Stimulated activated memory B cell treated with anti-CD40 and anti-IgM and Interleukin-4, amounts not matched to agents 10 μg/mL and 1 μg/mL and 100 μg/mL, for 72 hours (primary cell): ENCODE measurements at regions not wholly inside any gene's neighbourhood (a gene's known extent, or its start where the extent isn't known, plus 50 kb on each side); places are given as distances from the start of the nearest gene placed in this dataset.

Experiments
- ATAC-seq: fragments of 150-1000 bp; cut with Tn5 transposase; 2 replicates; pipeline ENCODE4 v1.10.0; 2021
- H3K27ac Mint-ChIP-seq: one replicate; pipeline ENCODE4 v1.8.0; 2022; ENCODE audit warnings: mild to moderate bottlenecking, mixed read lengths
- H3K27me3 Mint-ChIP-seq: one replicate; pipeline ENCODE4 v1.8.0; 2022; ENCODE audit warnings: mixed read lengths
- H3K36me3 Mint-ChIP-seq: one replicate; pipeline ENCODE4 v1.8.0; 2022; ENCODE audit warnings: mixed read lengths
- H3K4me1 Mint-ChIP-seq: one replicate; pipeline ENCODE4 v1.8.0; 2022; ENCODE audit warnings: mixed read lengths
- H3K4me3 Mint-ChIP-seq: one replicate; pipeline ENCODE4 v1.8.0; 2022; ENCODE audit warnings: mild to moderate bottlenecking, moderate library complexity, mixed read lengths
- H3K9me3 Mint-ChIP-seq: one replicate; pipeline ENCODE4 v1.8.0; 2022; ENCODE audit warnings: mixed read lengths

DNA sequence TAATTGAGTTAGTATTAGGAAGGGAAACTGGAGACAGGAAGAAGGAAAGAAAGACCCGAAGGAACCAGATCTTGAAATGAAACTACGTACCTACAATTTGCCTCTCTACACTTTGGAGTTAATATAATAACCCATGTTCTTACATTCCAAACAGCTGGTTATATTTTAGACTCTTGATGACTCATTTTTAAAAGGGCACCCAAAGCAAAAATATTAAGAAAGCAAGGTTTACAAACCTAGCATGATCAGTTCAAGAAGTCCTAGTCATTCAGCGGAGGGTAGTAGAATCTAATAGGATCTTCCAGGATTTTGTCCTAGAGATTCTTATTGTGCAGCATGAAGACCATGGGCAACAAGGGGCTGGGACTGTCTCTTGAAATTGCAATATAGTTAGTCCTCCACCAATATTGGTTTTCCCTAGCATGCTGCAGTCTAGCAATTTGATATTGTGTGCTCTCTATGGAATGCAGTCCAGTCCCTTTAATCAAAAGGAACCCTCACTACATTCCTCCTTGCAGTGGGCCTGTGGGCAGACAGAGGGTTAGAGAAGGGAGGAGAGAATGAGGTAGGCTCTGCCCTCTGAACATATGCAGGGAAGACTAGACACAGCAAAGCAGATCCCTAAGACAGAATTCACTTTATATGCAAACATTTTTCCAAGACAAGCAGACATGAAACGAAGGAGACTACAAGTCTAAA is 230.3 kb downstream of the INHBA start:
- Mint-ChIP-seq H3K27me3 (peaks cover 3% of the 10 kb centered on the region), H3K9me3 (no peaks in the 10 kb centered on the region), H3K4me3 (no peak overlapping the region), H3K27ac (no peak overlapping the region), H3K36me3 (no peaks in the 10 kb centered on the region), H3K4me1 (peaks cover 5% of the 10 kb centered on the region)
- ATAC-seq: no peak

DNA sequence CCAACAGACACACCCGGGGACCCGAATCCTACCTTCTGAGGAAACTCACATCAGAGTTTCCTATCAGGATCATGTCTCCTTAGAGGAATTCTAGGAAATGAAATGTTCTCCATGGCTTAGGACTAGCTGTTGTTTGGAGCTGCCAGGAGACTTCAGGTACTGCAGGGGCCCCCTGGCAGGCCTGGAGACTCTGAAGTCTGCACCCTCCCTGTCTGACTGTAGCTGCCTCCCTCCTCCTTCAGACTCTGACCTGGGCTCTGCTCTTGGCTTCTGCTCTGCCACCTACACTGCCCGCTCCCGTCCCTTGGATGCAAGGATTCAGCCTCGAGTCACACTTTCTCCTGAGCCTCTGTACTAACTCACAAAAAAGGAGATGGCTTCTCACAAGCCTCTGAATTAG is 232.8 kb downstream of the INHBA start:
- Mint-ChIP-seq H3K27me3 (peaks cover 9% of the 10 kb centered on the region), H3K36me3 (no peaks in the 10 kb centered on the region), H3K4me3 (no peak overlapping the region), H3K4me1 (peaks cover 8% of the 10 kb centered on the region), H3K9me3 (no peaks in the 10 kb centered on the region), H3K27ac (no peak overlapping the region)
- ATAC-seq: no peak

DNA sequence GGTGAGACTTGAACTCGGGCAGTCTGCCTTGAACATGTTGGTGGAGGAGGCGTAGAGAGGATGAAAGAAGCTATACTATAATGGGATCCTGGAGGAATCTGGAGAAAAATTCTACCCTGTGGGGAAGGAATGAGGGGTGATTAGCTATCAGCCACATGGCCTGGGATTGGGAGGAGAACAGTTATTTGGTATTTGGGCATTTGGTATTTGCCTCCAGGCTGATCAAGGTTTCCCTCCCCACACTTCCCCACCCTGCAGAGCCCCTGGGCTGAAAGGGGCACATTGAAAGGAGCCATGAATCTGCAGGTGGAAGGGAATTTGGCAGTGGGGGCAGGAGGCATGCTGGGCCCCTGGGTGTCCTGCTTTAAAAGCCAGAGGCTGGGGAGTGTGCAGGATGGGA is 235.3 kb downstream of the INHBA start:
- H3K9me3 Mint-ChIP-seq: no peaks in the 10 kb centered on the region
- H3K4me3 Mint-ChIP-seq: no peak overlapping the region
- H3K27me3 Mint-ChIP-seq: peaks cover 9% of the 10 kb centered on the region
- peaks cover 8% of the 10 kb centered on the region for H3K4me1 Mint-ChIP-seq
- no peaks in the 10 kb centered on the region for H3K36me3 Mint-ChIP-seq
- ATAC-seq: no peak
- no peak overlapping the region for H3K27ac Mint-ChIP-seq

DNA sequence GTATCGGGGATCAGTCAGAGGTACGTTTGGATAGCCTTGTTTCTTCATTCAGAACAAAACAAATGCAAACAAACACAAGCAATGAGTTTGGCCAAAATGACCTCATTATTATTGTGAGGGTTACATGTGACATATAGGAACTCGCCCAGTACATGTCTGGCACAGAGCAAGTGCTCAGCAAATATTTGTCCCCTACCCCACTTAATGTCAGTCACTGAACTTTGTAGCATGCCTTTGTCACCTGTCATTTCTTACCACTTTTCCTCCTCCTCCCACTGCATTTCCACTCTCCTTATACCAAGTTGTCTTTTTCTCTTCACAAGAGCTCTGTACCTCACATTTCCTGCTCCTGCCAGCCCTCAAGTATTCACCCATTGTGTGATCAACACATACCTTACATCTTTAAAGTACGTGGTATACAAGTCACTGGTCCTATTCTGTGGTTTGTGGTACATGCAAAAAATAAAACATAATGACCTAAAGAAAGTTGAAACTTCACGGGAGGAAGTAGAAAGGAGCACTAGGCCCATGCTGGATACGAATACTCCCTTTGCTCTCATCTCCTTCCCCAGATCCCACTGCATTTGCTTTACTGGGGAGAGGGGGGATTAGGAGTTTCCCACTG is 236.0 kb downstream of the INHBA start:
- no peaks in the 10 kb centered on the region for H3K9me3 Mint-ChIP-seq
- no peak overlapping the region for H3K27ac Mint-ChIP-seq
- H3K4me1 Mint-ChIP-seq: peaks cover 8% of the 10 kb centered on the region
- peaks cover 16% of the 10 kb centered on the region for H3K27me3 Mint-ChIP-seq
- no peaks in the 10 kb centered on the region for H3K36me3 Mint-ChIP-seq
- ATAC-seq: no peak
- H3K4me3 Mint-ChIP-seq: no peak overlapping the region

DNA sequence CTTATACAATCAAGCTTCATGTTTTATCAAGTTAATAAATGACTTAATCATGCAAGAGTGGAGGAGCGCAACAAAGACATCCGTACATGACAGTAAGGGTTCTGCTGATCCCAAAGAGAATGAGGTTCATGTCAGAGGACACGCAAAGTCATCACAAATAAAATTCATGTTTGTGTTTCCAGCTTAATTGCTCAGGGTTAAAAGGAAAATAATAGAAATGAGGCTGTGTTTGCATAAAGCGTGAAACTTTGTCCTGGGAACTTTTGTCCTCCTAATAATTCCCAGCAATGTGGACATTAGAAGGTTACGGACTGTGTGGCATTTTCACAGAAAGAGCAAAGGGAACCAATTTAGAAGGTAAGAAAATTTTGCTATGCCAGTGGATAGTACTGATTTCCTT is 237.3 kb downstream of the INHBA start:
- H3K4me3 Mint-ChIP-seq: no peak overlapping the region
- H3K4me1 Mint-ChIP-seq: peaks cover 8% of the 10 kb centered on the region
- no peak overlapping the region for H3K27ac Mint-ChIP-seq
- H3K9me3 Mint-ChIP-seq: no peaks in the 10 kb centered on the region
- no peaks in the 10 kb centered on the region for H3K36me3 Mint-ChIP-seq
- H3K27me3 Mint-ChIP-seq: peaks cover 29% of the 10 kb centered on the region
- ATAC-seq: no peak

DNA sequence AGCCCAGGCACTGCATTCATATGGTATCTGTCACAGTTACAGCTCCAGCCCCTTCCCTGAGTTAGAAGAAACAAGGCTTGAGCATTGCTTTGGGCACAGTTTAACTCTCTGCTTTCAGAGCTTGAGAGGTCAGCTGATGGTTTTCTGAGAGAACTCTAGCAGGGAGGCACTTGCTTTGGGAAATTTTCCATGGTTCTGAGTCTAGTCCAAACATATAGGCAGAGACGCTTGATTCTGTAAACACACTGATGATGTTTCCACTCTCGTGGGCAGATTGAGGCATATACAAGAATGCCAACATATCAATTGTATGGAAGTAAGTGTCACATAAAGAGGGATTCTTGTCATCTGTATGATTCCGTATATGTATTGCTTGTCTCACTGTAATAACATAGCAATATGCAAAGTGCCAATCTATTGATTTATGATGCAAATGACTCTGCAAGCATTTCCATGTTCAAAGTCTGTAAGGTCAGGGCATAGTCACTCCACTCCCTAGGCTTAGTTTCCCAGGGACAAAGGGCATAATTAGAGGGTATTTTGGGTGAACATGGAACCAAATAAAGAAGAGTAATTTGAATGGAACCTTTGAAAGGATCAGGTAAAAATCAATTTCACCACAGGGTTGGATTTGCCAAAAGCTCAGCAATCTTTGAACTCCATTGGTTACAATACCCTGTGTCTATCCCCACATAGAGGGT is 239.0 kb downstream of the INHBA start:
- H3K4me1 Mint-ChIP-seq: peaks cover 8% of the 10 kb centered on the region
- no peaks in the 10 kb centered on the region for H3K9me3 Mint-ChIP-seq
- peaks cover 31% of the 10 kb centered on the region for H3K27me3 Mint-ChIP-seq
- no peak for ATAC-seq
- no peak overlapping the region for H3K27ac Mint-ChIP-seq
- no peak overlapping the region for H3K4me3 Mint-ChIP-seq
- H3K36me3 Mint-ChIP-seq: no peaks in the 10 kb centered on the region

DNA sequence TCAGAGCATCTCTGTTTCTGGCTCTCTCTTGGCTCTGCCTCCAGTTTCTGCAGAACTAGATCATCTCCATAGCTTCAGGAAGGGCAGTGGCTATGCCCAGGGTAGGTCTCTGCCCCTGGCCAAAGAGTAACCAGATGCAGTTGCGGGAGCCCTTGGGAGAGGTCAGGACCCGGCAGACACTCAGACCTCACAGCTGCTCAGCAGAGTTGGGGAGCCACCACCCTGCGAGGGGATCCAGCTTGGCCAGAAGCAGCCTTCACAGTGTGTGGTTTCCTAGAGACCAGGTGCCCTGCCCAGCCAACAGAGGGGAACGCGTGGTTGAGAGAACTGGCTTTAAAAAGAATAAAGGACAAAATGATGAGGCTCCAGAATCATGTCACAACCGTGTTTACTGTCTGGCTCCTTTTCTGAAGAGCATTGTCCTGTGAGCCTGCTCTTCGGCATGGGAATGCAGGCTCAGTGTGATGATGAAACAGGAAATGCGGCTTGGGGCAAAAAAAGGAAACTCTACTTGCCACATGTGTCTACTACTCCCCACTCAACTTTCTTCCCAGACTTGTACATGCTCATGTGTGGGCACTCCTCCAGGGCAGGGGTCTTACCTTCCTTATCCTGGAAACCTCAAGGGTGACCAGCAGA is 243.1 kb downstream of the INHBA start:
- Mint-ChIP-seq H3K27me3 (peaks cover 22% of the 10 kb centered on the region), H3K4me3 (no peak overlapping the region), H3K9me3 (peaks cover 7% of the 10 kb centered on the region), H3K36me3 (peaks cover 5% of the 10 kb centered on the region), H3K4me1 (no peaks in the 10 kb centered on the region), H3K27ac (no peak overlapping the region)
- ATAC-seq: no peak

DNA sequence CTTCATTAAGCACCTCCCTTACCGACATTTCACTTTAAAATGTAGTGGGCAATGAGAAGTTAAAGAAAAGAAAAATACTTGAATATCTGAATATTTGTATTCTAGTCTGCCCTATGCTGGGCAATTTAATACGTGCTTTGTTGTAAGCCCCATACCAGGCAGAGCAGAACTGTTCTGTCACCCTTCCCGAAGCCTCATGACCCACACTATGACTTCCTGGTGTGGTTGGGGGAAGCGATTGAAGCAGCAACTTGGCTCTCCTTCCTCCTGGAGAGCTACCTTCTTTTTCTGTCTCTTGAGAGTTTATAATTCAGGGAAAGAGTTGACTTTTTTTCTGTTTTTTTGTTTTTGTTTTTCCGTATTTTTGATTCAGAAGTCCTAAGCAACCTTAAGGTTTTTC is 243.7 kb downstream of the INHBA start:
- Mint-ChIP-seq H3K27me3 (peaks cover 22% of the 10 kb centered on the region), H3K4me1 (no peaks in the 10 kb centered on the region), H3K9me3 (peaks cover 7% of the 10 kb centered on the region), H3K27ac (no peak overlapping the region), H3K36me3 (peaks cover 5% of the 10 kb centered on the region), H3K4me3 (no peak overlapping the region)
- no peak for ATAC-seq

DNA sequence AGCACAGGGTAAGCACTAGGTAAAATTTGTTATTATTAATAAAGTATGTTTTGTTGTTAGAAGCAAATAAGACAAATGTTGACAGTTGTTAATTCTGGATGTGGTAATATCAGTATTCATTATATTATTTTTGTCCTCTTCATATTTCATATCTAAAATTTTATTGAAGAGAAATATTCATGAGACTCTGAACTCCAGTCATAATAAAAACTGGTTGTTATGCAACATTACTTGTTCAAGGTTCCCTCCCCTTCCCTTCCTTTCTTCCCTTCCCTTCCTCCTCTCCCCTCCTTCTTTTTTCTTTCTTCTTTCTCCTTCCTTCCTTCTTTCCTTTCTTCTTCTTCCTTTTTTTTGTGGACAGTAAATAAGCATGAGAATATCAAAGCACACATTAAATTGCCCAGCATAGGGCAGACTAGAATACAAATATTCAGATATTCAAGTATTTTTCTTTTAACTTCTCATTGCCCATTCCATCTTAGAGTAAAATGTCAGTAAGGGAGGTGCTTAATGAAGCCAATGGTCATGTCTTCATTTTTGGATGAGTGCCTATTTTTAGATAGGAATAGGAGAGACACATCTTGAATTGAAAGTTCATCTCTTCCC is 245.0 kb downstream of the INHBA start:
- no peak overlapping the region for H3K27ac Mint-ChIP-seq
- no peaks in the 10 kb centered on the region for H3K4me1 Mint-ChIP-seq
- H3K36me3 Mint-ChIP-seq: peaks cover 5% of the 10 kb centered on the region
- ATAC-seq: no peak
- peaks cover 22% of the 10 kb centered on the region for H3K27me3 Mint-ChIP-seq
- H3K4me3 Mint-ChIP-seq: no peak overlapping the region
- H3K9me3 Mint-ChIP-seq: peaks cover 7% of the 10 kb centered on the region

DNA sequence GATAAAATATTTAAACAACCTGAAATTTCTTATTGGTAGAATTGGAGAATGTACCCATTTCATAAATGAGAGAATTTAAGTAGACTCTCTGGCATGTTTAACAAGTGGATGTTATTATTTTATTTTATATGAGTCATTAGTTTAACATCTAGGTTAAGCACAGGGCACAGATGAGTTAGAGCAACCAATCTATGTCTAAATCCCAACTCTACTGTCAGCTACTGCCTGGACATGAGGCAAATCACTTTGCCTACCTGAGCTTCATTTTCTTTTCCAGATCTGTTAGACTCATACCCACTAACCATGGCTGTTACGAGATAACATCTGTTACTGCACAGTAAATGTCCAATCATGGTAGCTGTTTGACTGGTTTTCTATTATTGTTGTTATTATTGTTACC is 251.1 kb downstream of the INHBA start:
- no peak for ATAC-seq
- Mint-ChIP-seq H3K27ac (no peak overlapping the region), H3K4me3 (no peak overlapping the region), H3K36me3 (no peaks in the 10 kb centered on the region), H3K27me3 (no peaks in the 10 kb centered on the region), H3K4me1 (no peaks in the 10 kb centered on the region), H3K9me3 (peaks cover 3% of the 10 kb centered on the region)

DNA sequence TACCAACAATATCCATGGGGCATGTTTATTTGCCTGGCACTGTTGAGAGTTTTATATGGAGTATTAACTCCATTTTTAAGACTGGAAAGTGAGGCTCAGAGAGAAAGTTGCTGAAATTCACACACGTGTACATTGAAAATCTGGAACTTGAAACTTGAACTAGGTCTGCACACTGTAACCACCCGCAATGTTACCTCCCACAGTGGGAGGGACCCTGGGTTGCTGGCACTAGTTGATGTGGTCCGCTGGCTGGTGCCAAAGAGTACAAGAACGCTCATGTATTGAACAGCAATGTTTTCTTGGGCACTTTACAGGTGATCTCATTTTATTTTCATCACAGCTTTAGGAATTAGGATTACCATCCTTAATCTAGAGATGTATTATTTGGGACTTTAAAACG is 253.2 kb downstream of the INHBA start:
- no peak overlapping the region for H3K27ac Mint-ChIP-seq
- no peaks in the 10 kb centered on the region for H3K27me3 Mint-ChIP-seq
- no peak for ATAC-seq
- no peaks in the 10 kb centered on the region for H3K36me3 Mint-ChIP-seq
- H3K4me1 Mint-ChIP-seq: no peaks in the 10 kb centered on the region
- H3K4me3 Mint-ChIP-seq: no peak overlapping the region
- H3K9me3 Mint-ChIP-seq: no peaks in the 10 kb centered on the region

DNA sequence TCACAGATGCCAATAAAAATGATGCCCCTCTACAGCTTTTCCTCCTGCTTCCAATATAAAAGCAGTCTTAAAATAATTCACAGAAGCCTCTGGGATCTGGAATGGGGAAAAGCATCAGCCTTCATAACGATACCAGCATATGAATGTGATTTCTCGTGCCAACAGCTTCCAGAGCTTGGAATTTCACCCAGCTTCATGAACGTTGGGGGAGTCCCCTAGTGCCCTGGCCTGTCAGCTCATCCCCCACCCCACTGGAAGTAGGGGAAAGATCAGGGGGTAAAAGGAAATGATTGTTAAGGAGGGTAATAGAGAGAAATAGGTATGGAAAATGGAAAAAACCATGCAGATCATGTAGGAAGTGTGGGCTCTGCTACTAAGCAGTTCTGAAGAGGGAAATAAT is 253.6 kb downstream of the INHBA start:
- Mint-ChIP-seq H3K4me3 (no peak overlapping the region), H3K36me3 (no peaks in the 10 kb centered on the region), H3K4me1 (no peaks in the 10 kb centered on the region), H3K9me3 (no peaks in the 10 kb centered on the region), H3K27ac (no peak overlapping the region), H3K27me3 (no peaks in the 10 kb centered on the region)
- no peak for ATAC-seq

DNA sequence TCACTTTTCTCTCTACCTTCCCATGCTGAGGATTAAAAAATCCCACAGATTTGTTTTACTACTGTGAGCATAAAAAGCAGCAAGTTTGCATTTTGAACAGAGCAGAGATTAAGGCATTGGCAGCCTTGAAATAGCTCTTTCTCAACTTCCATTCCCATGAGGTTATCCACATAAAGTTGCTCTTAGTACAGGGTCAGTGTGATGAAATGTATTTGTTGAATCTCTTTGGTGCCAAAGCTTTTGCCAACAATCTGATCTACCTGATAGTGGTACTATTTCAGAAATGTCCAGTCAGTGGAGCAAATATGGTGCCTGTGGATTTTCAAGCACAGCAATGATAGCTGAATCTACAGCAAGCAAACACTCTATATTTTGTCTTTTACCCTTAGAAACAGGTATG is 254.8 kb downstream of the INHBA start:
- Mint-ChIP-seq H3K9me3 (no peaks in the 10 kb centered on the region), H3K4me1 (no peaks in the 10 kb centered on the region), H3K36me3 (no peaks in the 10 kb centered on the region), H3K27ac (no peak overlapping the region), H3K4me3 (no peak overlapping the region), H3K27me3 (no peaks in the 10 kb centered on the region)
- ATAC-seq: no peak

DNA sequence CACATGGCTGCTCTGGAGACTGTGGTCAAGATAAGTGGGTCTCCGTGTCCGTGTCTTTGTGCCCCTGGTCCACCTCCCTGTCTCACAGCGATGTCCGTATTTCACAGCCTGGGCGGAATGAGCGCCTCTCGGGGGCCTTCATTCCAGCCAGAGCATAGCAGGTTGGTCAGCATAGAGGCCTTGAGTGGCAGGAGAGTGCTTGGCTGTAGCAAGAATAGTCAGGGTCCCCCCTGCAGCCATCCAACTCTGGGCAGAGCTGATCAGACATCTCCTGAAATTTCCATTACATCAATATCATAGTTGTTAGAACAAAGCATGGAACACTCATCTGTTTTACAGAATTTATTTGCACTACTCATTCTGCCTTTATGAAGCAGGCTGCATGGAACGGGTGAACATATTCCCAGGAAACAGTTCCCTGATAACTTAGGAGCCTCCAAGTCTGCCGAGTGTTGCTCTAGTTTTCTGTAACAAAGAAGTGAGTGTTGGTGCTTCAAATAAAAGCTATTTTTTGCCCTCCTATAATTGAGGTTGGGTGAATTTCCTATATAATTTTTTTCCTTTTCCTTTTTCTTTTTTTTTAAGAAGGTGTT is 255.3 kb downstream of the INHBA start:
- H3K27ac Mint-ChIP-seq: no peak overlapping the region
- H3K36me3 Mint-ChIP-seq: no peaks in the 10 kb centered on the region
- H3K9me3 Mint-ChIP-seq: no peaks in the 10 kb centered on the region
- H3K4me3 Mint-ChIP-seq: no peak overlapping the region
- no peaks in the 10 kb centered on the region for H3K4me1 Mint-ChIP-seq
- ATAC-seq: no peak
- no peaks in the 10 kb centered on the region for H3K27me3 Mint-ChIP-seq
